GM12873 (cell line): ENCODE measurements at regions not wholly inside any gene's neighbourhood (a gene's known extent, or its start where the extent isn't known, plus 50 kb on each side); places are given as distances from the start of the nearest gene placed in this dataset.

Source experiments
- TF ChIP-seq, protein P1 (sequence below): IDR thresholded peaks from 2 replicates; pipeline ENCODE4 v1.5.1; 2012; ENCODE audit warnings: low read depth, mild to moderate bottlenecking, moderate library complexity, low read length, control low read depth; ENCODE audit not compliant: insufficient read depth; ENCODE audit errors: missing control alignments

DNA sequence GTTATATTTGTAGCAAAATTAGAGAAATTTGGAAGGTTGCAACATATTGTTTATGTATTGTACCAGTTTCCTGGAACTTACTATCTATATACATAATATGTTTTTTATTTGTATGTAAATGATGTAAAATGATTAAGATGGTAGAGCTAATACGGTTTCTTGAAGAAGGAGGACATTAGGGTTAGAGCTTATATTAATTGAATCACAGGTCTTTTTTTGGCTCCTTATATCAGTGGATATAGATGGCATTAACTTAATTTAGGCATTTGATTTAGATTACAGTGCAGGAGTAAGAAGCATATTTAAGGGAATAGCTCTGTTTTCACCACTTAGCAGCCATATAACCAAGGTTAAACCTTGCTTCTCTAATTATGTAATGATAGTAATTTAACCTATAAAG is 357.7 kb downstream of the USP25 start:
- TF ChIP-seq, protein P1, sequence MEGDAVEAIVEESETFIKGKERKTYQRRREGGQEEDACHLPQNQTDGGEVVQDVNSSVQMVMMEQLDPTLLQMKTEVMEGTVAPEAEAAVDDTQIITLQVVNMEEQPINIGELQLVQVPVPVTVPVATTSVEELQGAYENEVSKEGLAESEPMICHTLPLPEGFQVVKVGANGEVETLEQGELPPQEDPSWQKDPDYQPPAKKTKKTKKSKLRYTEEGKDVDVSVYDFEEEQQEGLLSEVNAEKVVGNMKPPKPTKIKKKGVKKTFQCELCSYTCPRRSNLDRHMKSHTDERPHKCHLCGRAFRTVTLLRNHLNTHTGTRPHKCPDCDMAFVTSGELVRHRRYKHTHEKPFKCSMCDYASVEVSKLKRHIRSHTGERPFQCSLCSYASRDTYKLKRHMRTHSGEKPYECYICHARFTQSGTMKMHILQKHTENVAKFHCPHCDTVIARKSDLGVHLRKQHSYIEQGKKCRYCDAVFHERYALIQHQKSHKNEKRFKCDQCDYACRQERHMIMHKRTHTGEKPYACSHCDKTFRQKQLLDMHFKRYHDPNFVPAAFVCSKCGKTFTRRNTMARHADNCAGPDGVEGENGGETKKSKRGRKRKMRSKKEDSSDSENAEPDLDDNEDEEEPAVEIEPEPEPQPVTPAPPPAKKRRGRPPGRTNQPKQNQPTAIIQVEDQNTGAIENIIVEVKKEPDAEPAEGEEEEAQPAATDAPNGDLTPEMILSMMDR: no peak

DNA sequence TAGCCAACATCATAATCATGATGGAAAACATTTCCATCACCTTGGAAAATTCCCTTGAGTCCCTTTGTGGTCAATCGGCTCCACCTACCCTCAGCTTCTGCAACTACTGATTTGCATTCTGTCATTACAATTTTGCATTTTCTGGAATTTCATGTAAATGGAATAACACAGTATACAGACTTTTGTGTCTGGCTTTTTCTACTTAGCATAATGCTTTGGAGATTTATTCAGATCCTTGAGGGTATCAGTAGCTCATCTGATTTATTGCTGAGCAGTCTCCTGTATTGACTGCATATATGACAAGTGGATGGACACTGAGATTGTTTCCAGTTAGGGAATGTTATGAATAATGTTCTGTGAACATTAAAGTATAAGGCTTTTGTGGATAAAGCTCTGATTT is 358.3 kb downstream of the USP25 start:
- TF ChIP-seq, protein P1: no peak

DNA sequence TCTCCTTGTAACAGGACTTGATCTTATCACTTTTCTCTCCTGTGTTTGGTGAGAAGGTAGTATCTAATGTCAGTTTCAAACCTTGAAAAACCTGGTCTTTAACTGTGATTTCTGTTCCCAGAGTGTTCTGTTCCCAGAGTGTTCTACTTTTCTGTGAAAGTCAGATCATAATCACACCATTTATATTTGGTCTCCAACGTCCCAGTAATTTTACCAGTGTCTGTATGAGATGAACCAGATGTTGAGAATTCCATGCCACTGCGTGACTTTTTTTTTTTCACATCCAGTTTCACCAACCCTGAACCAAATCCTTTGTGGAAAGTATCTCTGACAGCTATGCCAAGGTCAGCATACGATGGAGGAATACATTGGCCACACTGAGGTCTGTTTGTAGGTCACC is 365.2 kb downstream of the USP25 start:
- TF ChIP-seq, protein P1: no peak

DNA sequence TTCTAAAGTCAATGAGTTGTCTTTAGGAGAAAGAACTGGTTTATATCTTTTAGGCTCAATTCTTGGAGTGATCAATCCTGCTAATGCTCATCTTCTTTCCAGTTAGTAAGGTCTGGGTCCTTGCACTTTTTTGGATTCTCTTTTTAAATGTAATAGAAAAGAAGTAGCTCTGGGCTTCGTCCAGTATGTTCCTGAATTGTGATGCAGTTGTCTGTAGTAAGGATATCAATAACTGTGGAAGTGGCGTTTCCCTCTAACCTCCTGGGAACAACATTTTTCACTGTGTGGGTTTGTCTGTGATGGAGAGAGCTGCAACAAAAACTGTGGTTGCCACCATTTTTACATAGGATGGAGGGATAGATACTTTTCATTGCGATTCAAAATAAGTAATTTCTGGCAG is 367.2 kb downstream of the USP25 start:
- TF ChIP-seq, protein P1: no peak

DNA sequence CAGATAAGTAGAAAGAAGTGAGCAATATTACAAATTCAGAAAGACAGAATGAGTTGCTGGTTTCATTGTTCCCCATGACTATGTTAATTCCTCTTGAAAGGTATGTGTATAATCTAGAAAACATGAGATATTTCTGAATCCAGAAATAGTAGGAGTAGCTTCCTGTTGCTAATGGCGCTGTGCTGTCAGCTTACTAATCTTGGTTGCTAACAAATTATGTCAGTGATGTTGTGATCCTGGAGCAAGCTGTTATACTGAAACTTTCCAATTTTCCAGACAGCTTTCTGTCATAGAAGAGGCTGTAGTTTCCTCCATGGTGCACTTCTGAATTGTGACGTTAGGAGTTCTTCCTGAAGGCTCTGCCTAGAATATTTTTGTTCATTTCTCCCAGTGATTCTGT is 372.3 kb downstream of the USP25 start:
- TF ChIP-seq, protein P1: no peak

DNA sequence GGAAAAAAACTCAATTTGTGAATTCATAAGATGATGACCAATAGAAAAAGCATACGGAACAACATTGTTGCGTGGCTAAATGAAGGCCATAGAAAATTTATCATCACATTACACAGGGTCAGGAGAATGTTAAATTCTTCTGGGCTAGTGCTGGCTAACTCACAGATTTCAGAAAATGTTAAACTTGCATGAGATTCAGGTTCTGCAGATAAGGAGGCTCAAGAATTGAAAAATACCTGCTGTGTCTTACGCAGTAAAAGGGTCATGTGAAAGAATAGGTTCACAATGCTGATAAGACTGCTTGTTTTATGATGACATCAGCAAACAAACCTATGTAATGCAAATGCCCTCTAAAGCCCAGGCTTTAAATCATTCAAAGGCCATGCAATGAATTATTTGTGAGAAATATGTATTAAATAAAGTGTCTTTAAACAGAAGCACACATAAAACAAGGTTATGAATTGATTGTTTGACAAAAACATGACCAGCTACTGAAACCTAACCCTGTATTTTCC is 378.8 kb downstream of the USP25 start:
- TF ChIP-seq, protein P1: no peak

DNA sequence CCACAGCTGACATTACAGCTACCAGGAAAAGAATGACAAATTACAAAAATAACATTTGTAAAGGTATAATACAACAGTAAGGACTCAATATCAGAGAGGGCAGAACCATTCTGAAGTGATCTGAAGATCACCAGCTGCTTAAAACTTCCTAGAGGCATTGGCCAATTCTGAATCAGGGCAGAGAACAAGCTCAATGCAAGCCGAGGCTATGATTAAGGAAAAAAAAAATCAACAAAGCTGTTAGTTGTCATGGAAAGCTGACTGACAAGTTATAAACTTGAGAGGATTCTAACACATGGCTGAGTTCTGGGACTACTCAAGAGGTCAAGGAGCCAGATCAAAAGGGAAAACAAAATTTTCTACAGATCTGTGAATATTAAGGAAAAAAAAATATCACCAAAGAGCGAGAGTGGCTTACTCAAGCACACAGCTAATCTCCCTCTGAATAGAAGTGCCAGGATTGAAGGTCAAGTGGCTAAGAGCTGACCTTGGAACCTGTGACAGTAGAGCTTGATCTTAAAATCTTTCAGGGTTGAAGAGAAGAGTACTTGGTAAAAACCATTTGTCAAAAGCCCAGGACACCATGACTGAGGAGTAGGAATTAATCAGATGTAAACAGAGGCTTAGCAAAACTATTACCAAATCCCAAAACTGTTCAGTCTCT is 383.4 kb downstream of the USP25 start:
- TF ChIP-seq, protein P1: no peak

DNA sequence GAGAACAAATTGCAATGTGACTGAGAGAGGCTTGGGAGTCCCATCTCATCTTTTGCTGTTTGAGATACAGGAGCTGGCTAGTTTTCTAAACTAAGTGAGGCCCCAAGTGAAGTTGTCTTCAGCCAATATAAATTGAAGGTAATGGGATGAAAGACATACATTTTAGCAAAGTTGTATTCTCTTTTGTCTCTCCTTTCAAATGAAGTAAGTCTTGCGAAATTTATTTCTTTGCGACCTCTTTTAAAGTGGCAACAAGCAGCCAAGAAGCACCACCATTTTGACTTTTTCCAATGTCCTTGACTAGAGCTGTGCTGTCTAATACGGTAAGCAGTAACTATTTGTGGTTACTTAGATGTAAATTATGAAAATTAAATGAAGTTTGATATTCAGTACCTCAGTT is 385.7 kb downstream of the USP25 start:
- TF ChIP-seq, protein P1: no peak
